ENCODE measurements at regions not wholly inside any gene's neighbourhood (a gene's known extent, or its start where the extent isn't known, plus 50 kb on each side); places are given as distances from the start of the nearest gene placed in this dataset.

GRCh38 chr14:71590131-71590530, 342.1 kb upstream of the RGS6 start:
- Histone ChIP-seq H3K36me3 (no peaks in the 10 kb centered on the region), H3K27ac (no peak overlapping the region), H3K27me3 (no peaks in the 10 kb centered on the region), H3K9me3 (peaks cover 0 to 4% (median 0%) of the 10 kb centered on the region in 4 donors), H3K4me1 (peaks cover 0 to 9% (median 6%) of the 10 kb centered on the region in 3 donors), H3K4me3 (no peak overlapping the region)
- no peak for TF ChIP-seq CTCF (IDR thresholded peaks at IDR 0.05)
- DNase-seq: no peak
- intact Hi-C loops (cut with DNase I): no loop called here
- ATAC-seq: no peak
- WGBS, 2 donors: 91 to 95% methylated on average over 5 of the region's 5 CpGs
- FAIRE-seq: no peak

DNA sequence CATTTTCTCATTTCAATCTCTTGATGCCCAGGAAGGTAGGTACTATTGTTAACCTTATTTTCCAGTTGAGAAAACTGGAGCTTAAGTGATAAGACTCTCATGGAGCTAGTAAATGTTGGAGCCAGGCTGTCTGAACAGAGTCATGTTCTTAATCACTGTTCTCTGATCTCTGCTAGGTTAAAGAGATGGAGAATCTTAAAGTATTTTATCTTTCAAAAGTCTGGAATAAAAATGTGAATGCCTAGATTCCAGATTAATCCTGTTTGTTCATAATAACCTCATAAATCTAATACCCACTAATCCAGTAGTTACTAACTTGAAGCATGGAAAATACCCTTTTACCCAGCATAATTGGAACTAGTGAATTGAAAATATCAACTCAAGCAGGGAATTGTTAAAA, 341.0 kb upstream of the RGS6 start:
- no peak for TF ChIP-seq CTCF (IDR thresholded peaks at IDR 0.05)
- FAIRE-seq: no peak

DNA sequence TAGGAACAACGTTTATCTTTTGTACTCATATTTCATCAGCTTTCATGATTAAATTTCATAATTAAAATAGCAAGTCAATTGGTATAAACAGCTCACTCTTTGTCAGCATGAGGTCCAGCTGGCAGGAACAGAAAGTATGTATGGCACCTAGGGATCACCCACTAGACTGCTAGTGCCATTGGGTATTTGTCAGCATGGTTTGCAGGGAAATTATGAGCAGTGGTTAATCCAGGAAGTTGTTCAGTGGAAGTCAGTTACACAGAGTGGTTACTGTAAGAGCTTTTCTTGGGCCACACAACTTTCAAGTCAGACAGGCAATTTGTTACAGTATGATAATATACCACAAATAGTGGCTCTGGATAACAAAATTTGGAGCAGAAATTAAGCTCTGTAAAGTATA, 340.3 kb upstream of the RGS6 start:
- DNase-seq: no peak
- peak in 2 of 4 donors; percentile 67 to 77 for ATAC-seq
- intact Hi-C loops (cut with DNase I): no loop called here
- Histone ChIP-seq H3K4me3 (no peak overlapping the region), H3K9me3 (peaks cover 0 to 4% (median 0%) of the 10 kb centered on the region in 4 donors), H3K27ac (no peak overlapping the region), H3K27me3 (no peaks in the 10 kb centered on the region), H3K36me3 (no peaks in the 10 kb centered on the region), H3K4me1 (peaks cover 0 to 9% (median 6%) of the 10 kb centered on the region in 3 donors)
- 28 to 34% methylated on average over 1 of the region's 1 CpG for WGBS, 2 donors
- TF ChIP-seq CTCF (IDR thresholded peaks at IDR 0.05): no peak
- no peak for FAIRE-seq

More for the DNA sequence above, 341.0 kb upstream of the RGS6 start:
- DNase-seq (no peak), ATAC-seq (no peak)
- no peaks in the 10 kb centered on the region for H3K27me3 ChIP-seq
- no peak overlapping the region for H3K27ac ChIP-seq
- H3K4me1 ChIP-seq: peaks cover 0 to 9% (median 6%) of the 10 kb centered on the region in 3 donors
- H3K36me3 ChIP-seq: no peaks in the 10 kb centered on the region
- intact Hi-C loops (cut with DNase I): no loop called here
- peaks cover 0 to 4% (median 0%) of the 10 kb centered on the region in 4 donors for H3K9me3 ChIP-seq
- no peak overlapping the region for H3K4me3 ChIP-seq

DNA sequence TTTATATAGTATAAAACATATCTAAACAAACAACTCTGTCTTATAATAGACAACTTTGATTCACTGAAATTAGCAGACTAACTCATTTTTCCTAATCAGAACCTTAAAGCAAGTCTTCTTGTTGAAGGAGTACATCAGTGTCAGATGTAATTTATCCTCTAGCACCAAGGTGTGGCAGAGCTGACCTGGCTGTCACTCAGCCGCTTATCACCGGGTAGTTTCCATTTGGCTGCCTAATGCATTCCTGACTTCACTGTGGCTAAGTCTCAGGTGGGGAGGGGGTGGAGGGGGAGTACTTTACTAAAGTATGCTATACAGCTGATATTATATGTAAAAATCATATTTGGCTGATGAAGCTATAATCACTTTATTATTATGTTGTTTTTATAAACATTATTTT, 339.9 kb upstream of the RGS6 start:
- ATAC-seq (peak; percentile 60 to 93 (median 72)), DNase-seq (no peak)

More for the DNA sequence above, 339.9 kb upstream of the RGS6 start:
- Histone ChIP-seq H3K4me1 (peaks cover 0 to 9% (median 6%) of the 10 kb centered on the region in 3 donors), H3K36me3 (no peaks in the 10 kb centered on the region), H3K27ac (no peak overlapping the region), H3K9me3 (peaks cover 0 to 4% (median 0%) of the 10 kb centered on the region in 4 donors), H3K4me3 (no peak overlapping the region), H3K27me3 (no peaks in the 10 kb centered on the region)
- no peak for TF ChIP-seq CTCF (IDR thresholded peaks at IDR 0.05)
- FAIRE-seq: no peak
- 26 to 36% methylated on average over 2 of the region's 2 CpGs for WGBS, 2 donors
- intact Hi-C loops (cut with DNase I): no loop called here
